ENCODE measurements at regions not wholly inside any gene's neighbourhood (a gene's known extent, or its start where the extent isn't known, plus 50 kb on each side); places are given as distances from the start of the nearest gene placed in this dataset.

GRCh38 chr12:69042970-69043369, 110.0 kb upstream of the CPM start:
- no TSS peak for BruUV-seq (replicated peaks)
- TF ChIP-seq REST (IDR thresholded peaks at IDR 0.05; ENCODE audit: insufficient read depth in 1 of 2, low read depth in 2 of 2, low read length in 1 of 2) (no peak), POLR2AphosphoS5 (IDR thresholded peaks at IDR 0.05; ENCODE audit: low read depth, low read length) (no peak), TCF7L2 (IDR thresholded peaks at IDR 0.05; ENCODE audit: low read depth, low read length) (no peak), SIN3A (IDR thresholded peaks at IDR 0.05; ENCODE audit: borderline replicate concordance, insufficient read depth, low read depth, low read length) (no peak), CTCF (IDR thresholded peaks at IDR 0.05) (no peak)

GRCh38 chr12:69044887-69045286, 111.9 kb upstream of the CPM start:
- Histone ChIP-seq H3K4me1 (ENCODE audit: control insufficient read depth, insufficient read depth, low read length) (no peaks in the 10 kb centered on the region), H3K36me3 (ENCODE audit: control insufficient read depth, insufficient read depth, low read length) (no peaks in the 10 kb centered on the region), H3K27me3 (ENCODE audit: control insufficient read depth, insufficient read depth, low read length) (no peaks in the 10 kb centered on the region), H3K9me3 (ENCODE audit: control insufficient read depth, insufficient read depth, low read depth, low read length) (no peaks in the 10 kb centered on the region), H3K27ac (ENCODE audit: low read length) (no peak overlapping the region), H3K4me3 (ENCODE audit: low read depth in 2 of 2, low read length in 2 of 2) (no peak overlapping the region)
- CTCF ChIA-PET: no interaction called here
- POLR2A ChIA-PET: no interaction called here
- intact Hi-C loops (cut with micrococcal nuclease; ENCODE audit: unreplicated experiment) (no loop called here), in situ Hi-C loops (cut with HindIII; ENCODE audit: low pct_unique_long_range_greater_than_20kb, low sequenced_read_pairs) (no loop called here)
- no peak for TF ChIP-seq CTCF (IDR thresholded peaks at IDR 0.05)
- TF ChIP-seq POLR2AphosphoS5 (IDR thresholded peaks at IDR 0.05; ENCODE audit: low read depth, low read length): no peak
- TF ChIP-seq TCF7L2 (IDR thresholded peaks at IDR 0.05; ENCODE audit: low read depth, low read length): no peak
- TF ChIP-seq SIN3A (IDR thresholded peaks at IDR 0.05; ENCODE audit: borderline replicate concordance, insufficient read depth, low read depth, low read length): no peak
- no peak for TF ChIP-seq REST (IDR thresholded peaks at IDR 0.05; ENCODE audit: insufficient read depth in 1 of 2, low read depth in 2 of 2, low read length in 1 of 2)
- ATAC-seq (no peak), DNase-seq (ENCODE audit: low read depth, low spot score) (no peak)
- BruUV-seq (replicated peaks): no TSS peak

More at GRCh38 chr12:69042970-69043369, 110.0 kb upstream of the CPM start:
- Histone ChIP-seq H3K27ac (ENCODE audit: low read length) (no peak overlapping the region), H3K9me3 (ENCODE audit: control insufficient read depth, insufficient read depth, low read depth, low read length) (no peaks in the 10 kb centered on the region), H3K4me1 (ENCODE audit: control insufficient read depth, insufficient read depth, low read length) (no peaks in the 10 kb centered on the region), H3K27me3 (ENCODE audit: control insufficient read depth, insufficient read depth, low read length) (no peaks in the 10 kb centered on the region), H3K4me3 (ENCODE audit: low read depth in 2 of 2, low read length in 2 of 2) (no peak overlapping the region), H3K36me3 (ENCODE audit: control insufficient read depth, insufficient read depth, low read length) (no peaks in the 10 kb centered on the region)
- DNase-seq (ENCODE audit: low read depth, low spot score): no peak
- POLR2A ChIA-PET: no interaction called here
- in situ Hi-C loops (cut with HindIII; ENCODE audit: low pct_unique_long_range_greater_than_20kb, low sequenced_read_pairs): no loop called here
- peak; percentile 53; the same call in 1 of the 2 replicates for ATAC-seq
- CTCF ChIA-PET: no interaction called here
- intact Hi-C loops (cut with micrococcal nuclease; ENCODE audit: unreplicated experiment): no loop called here

Data from Panc1 (cell line).